ENCODE measurements at regions not wholly inside any gene's neighbourhood (a gene's known extent, or its start where the extent isn't known, plus 50 kb on each side); places are given as distances from the start of the nearest gene placed in this dataset.
A peak's percentile ranks its signal among the peaks of the same experiment; 100 is the strongest.
"Not testable (repeated sequence)": the region's sequence is repeated elsewhere in the genome, so short reads cannot be mapped to it uniquely, and the experiment has no call there.

- FAIRE-seq, result not testable (repeated sequence)
These were observed 1767.7 kb upstream of the ACO1 start for GRCh38 chr9:30616782-30617181.

GRCh38 chr9:30622561-30622960 is 1761.9 kb upstream of the ACO1 start:
- FAIRE-seq, result no peak

GRCh38 chr9:30628915-30629567 is 1755.4 kb upstream of the ACO1 start:
- FAIRE-seq, result no peak

- FAIRE-seq, result no peak
These were observed 1754.0 kb upstream of the ACO1 start for GRCh38 chr9:30630459-30630858.

- not testable (repeated sequence) for FAIRE-seq
These were observed 1737.8 kb upstream of the ACO1 start for GRCh38 chr9:30646639-30647038.

GRCh38 chr9:30661925-30662324 is 1722.5 kb upstream of the ACO1 start:
- no peak for FAIRE-seq

- FAIRE-seq, result no peak
These were observed 1713.5 kb upstream of the ACO1 start for GRCh38 chr9:30670805-30671562.

- no peak for FAIRE-seq
These were observed 1711.3 kb upstream of the ACO1 start for GRCh38 chr9:30673132-30673531.

GRCh38 chr9:30676651-30677050 is 1707.8 kb upstream of the ACO1 start:
- no peak for FAIRE-seq

- FAIRE-seq, result no peak
These were observed 1707.2 kb upstream of the ACO1 start for GRCh38 chr9:30677221-30677620.

GRCh38 chr9:30688801-30689200 is 1695.6 kb upstream of the ACO1 start:
- FAIRE-seq, result no peak

- no peak for FAIRE-seq
These were observed 1686.5 kb upstream of the ACO1 start for GRCh38 chr9:30697958-30698357.

- no peak for FAIRE-seq
These were observed 1672.9 kb upstream of the ACO1 start for GRCh38 chr9:30711591-30711990.

- FAIRE-seq, result no peak
These were observed 1671.2 kb upstream of the ACO1 start for GRCh38 chr9:30713243-30713642.

GRCh38 chr9:30714389-30714788 is 1670.1 kb upstream of the ACO1 start:
- FAIRE-seq, result no peak

GRCh38 chr9:30718483-30718882 is 1666.0 kb upstream of the ACO1 start:
- no peak for FAIRE-seq

GRCh38 chr9:30722065-30722464 is 1662.4 kb upstream of the ACO1 start:
- FAIRE-seq, result no peak

- FAIRE-seq, result no peak
These were observed 1660.8 kb upstream of the ACO1 start for GRCh38 chr9:30723656-30724055.

- no peak for FAIRE-seq
These were observed 1652.4 kb upstream of the ACO1 start for GRCh38 chr9:30732060-30732459.

GRCh38 chr9:30744871-30745270 is 1639.6 kb upstream of the ACO1 start:
- FAIRE-seq, result no peak

- FAIRE-seq, result peak; percentile 55
These were observed 1637.9 kb upstream of the ACO1 start for GRCh38 chr9:30746589-30746988.

GRCh38 chr9:30757723-30758122 is 1626.7 kb upstream of the ACO1 start:
- FAIRE-seq, result no peak

- no peak for FAIRE-seq
These were observed 1625.6 kb upstream of the ACO1 start for GRCh38 chr9:30758726-30759446.

- no peak for FAIRE-seq
These were observed 1619.1 kb upstream of the ACO1 start for GRCh38 chr9:30765318-30765717.
